Transverse colon (tissue), 4 donors: ENCODE measurements at regions not wholly inside any gene's neighbourhood (a gene's known extent, or its start where the extent isn't known, plus 50 kb on each side); places are given as distances from the start of the nearest gene placed in this dataset.

Experiments
- EP300 ChIP-seq: sonication (generic); formaldehyde crosslinking; IDR thresholded peaks from one replicate; pipeline ENCODE4 v1.6.1; 2017; ENCODE audit warnings: antibody characterized with exemption, low read depth
- POLR2A ChIP-seq: fragments of 450-650 bp; IDR thresholded peaks from one replicate; pipeline ENCODE4 v1.6.1; 2016; ENCODE audit warnings: antibody characterized with exemption, mild to moderate bottlenecking, moderate library complexity
- POLR2AphosphoS5 ChIP-seq, 3 donors: sonication (generic); formaldehyde crosslinking; IDR thresholded peaks; one replicate each; pipeline ENCODE4 v1.6.1; 2016; ENCODE audit warnings: antibody characterized with exemption in 3 of 3
- TF ChIP-seq, protein P1 (sequence below), 5 experiments: fragments of 200-600 bp in 3 of 5; fragments of 450-650 bp in 2 of 5; sonication (generic) in 3 of 5; IDR thresholded peaks; 1 replicate in 2 of 5; 2 replicates in 3 of 5; pipeline ENCODE4 v1.5.1; 2016 to 2017; ENCODE audit warnings: antibody characterized with exemption in 5 of 5, inconsistent platforms in 3 of 5, mild to moderate bottlenecking in 2 of 5, moderate library complexity in 1 of 5

DNA sequence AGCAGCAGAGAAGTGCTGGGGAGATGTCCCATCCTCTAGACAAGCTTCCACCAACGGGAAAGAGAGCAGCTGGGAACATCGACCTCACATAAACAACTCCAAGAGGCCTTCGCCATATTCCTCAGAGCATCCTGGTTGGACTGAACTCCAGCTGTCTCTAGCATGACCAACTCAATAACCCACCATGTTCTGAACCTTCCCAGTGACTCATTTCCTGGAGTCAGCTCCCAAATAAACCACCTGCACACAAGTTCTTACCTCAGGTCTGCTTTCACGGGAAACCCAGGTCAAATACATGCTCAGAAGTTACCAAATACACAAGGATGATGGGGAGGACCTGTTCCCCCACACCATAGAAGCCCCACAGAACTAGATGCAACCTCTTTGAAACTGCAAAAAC is 878.5 kb downstream of the UQCRFS1 start:
- TF ChIP-seq, protein P1, sequence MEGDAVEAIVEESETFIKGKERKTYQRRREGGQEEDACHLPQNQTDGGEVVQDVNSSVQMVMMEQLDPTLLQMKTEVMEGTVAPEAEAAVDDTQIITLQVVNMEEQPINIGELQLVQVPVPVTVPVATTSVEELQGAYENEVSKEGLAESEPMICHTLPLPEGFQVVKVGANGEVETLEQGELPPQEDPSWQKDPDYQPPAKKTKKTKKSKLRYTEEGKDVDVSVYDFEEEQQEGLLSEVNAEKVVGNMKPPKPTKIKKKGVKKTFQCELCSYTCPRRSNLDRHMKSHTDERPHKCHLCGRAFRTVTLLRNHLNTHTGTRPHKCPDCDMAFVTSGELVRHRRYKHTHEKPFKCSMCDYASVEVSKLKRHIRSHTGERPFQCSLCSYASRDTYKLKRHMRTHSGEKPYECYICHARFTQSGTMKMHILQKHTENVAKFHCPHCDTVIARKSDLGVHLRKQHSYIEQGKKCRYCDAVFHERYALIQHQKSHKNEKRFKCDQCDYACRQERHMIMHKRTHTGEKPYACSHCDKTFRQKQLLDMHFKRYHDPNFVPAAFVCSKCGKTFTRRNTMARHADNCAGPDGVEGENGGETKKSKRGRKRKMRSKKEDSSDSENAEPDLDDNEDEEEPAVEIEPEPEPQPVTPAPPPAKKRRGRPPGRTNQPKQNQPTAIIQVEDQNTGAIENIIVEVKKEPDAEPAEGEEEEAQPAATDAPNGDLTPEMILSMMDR (IDR thresholded peaks at IDR 0.05), result no peak
- TF ChIP-seq POLR2A (no peak), EP300 (no peak), POLR2AphosphoS5 (IDR thresholded peaks at IDR 0.05) (no peak)
